Liver (tissue), 3 donors: ENCODE measurements at regions not wholly inside any gene's neighbourhood (a gene's known extent, or its start where the extent isn't known, plus 50 kb on each side); places are given as distances from the start of the nearest gene placed in this dataset.

Source experiments
- ATF3 ChIP-seq: IDR thresholded peaks from 2 replicates; pipeline ENCODE4 v1.6.1; 2016; ENCODE audit warnings: antibody characterized with exemption
- CTCF ChIP-seq: fragments of 150-350 bp; IDR thresholded peaks from 2 replicates; pipeline ENCODE4 v1.5.1; 2017; ENCODE audit warnings: improper control_type of control experiment, low read depth, low read length; ENCODE audit not compliant: missing input control
- JUND ChIP-seq, 2 donors: IDR thresholded peaks; 2 replicates each; pipeline ENCODE4 v1.6.1; 2016; ENCODE audit warnings: antibody characterized with exemption in 2 of 2
- RAD21 ChIP-seq, 2 donors: IDR thresholded peaks; 2 replicates each; pipeline ENCODE4 v1.6.1; 2016; ENCODE audit warnings: antibody characterized with exemption in 2 of 2, mild to moderate bottlenecking in 2 of 2
- TAF1 ChIP-seq: conservative IDR thresholded peaks from 2 replicates; pipeline ENCODE4 v1.6.1; 2016; ENCODE audit warnings: antibody characterized with exemption, mild to moderate bottlenecking
- ZBTB33 ChIP-seq: IDR thresholded peaks from 2 replicates; pipeline ENCODE4 v1.6.1; 2016; ENCODE audit warnings: antibody characterized with exemption
- donor health status: healthy.
- donor health status: healthy.

GRCh38 chr15:39491115-39491885 lies 89.6 kb upstream of the THBS1 start:
- no peak for TF ChIP-seq CTCF
- no peak for TF ChIP-seq TAF1
- TF ChIP-seq JUND (IDR thresholded peaks at IDR 0.05) = no peak
- TF ChIP-seq ATF3 = no peak
- TF ChIP-seq ZBTB33 = no peak
- no peak for TF ChIP-seq RAD21 (IDR thresholded peaks at IDR 0.05)
